ENCODE measurements at regions not wholly inside any gene's neighbourhood (a gene's known extent, or its start where the extent isn't known, plus 50 kb on each side); places are given as distances from the start of the nearest gene placed in this dataset.

GRCh38 chr11:36948460-36949127 lies 350.6 kb upstream of the RAG2 start:
- no peak for DNase-seq

GRCh38 chr11:36945384-36945783 lies 347.3 kb upstream of the RAG2 start:
- DNase-seq, result no peak

GRCh38 chr11:36933481-36933880 lies 335.4 kb upstream of the RAG2 start:
- DNase-seq, result no peak

GRCh38 chr11:36931139-36931538 lies 333.1 kb upstream of the RAG2 start:
- no peak for DNase-seq

GRCh38 chr11:36930256-36930655 lies 332.2 kb upstream of the RAG2 start:
- DNase-seq, result no peak

- DNase-seq, result no peak
Measured at GRCh38 chr11:36929401-36929800, 331.4 kb upstream of the RAG2 start.

- DNase-seq, result no peak
Measured at GRCh38 chr11:36928621-36929020, 330.6 kb upstream of the RAG2 start.

- DNase-seq, result no peak
Measured at GRCh38 chr11:36899800-36900199, 301.8 kb upstream of the RAG2 start.

- DNase-seq, result no peak
Measured at GRCh38 chr11:36890841-36891240, 292.8 kb upstream of the RAG2 start.

GRCh38 chr11:36890121-36890679 lies 292.2 kb upstream of the RAG2 start:
- DNase-seq, result no peak

GRCh38 chr11:36885154-36885553 lies 287.1 kb upstream of the RAG2 start:
- DNase-seq, result no peak

GRCh38 chr11:36878737-36879136 lies 280.7 kb upstream of the RAG2 start:
- no peak for DNase-seq

- no peak for DNase-seq
Measured at GRCh38 chr11:36877149-36877548, 279.1 kb upstream of the RAG2 start.

- no peak for DNase-seq
Measured at GRCh38 chr11:36876266-36876665, 278.2 kb upstream of the RAG2 start.

- DNase-seq, result no peak
Measured at GRCh38 chr11:36874291-36874690, 276.3 kb upstream of the RAG2 start.

- DNase-seq, result no peak
Measured at GRCh38 chr11:36870361-36870760, 272.3 kb upstream of the RAG2 start.

GRCh38 chr11:36868380-36868779 lies 270.3 kb upstream of the RAG2 start:
- no peak for DNase-seq

GRCh38 chr11:36865846-36866245 lies 267.8 kb upstream of the RAG2 start:
- no peak for DNase-seq

GRCh38 chr11:36854875-36855274 lies 256.8 kb upstream of the RAG2 start:
- no peak for DNase-seq

GRCh38 chr11:36848660-36849059 lies 250.6 kb upstream of the RAG2 start:
- DNase-seq, result no peak

- peak in 4 of 56 donors; percentile 4 to 12 (median 8) for DNase-seq
Measured at GRCh38 chr11:36840378-36840777, 242.3 kb upstream of the RAG2 start.

GRCh38 chr11:36837831-36838437 lies 239.9 kb upstream of the RAG2 start:
- no peak for DNase-seq

GRCh38 chr11:36825251-36825650 lies 227.2 kb upstream of the RAG2 start:
- no peak for DNase-seq

Measured in amygdala (tissue), 56 donors.